Smooth muscle cell (in vitro differentiated cells): ENCODE measurements at regions not wholly inside any gene's neighbourhood (a gene's known extent, or its start where the extent isn't known, plus 50 kb on each side); places are given as distances from the start of the nearest gene placed in this dataset.

Experiments
- DNase-seq: peaks from one replicate; lab custom pipeline; 2025; ENCODE audit not compliant: unreplicated experiment; lab: John Stamatoyannopoulos, UW
- H2AFZ ChIP-seq: fragments of 200-600 bp; sonication (generic); 2 replicates; pipeline ENCODE4 v1.6.0; 2016; ENCODE audit warnings: antibody characterized with exemption, low read depth, mild to moderate bottlenecking
- H3F3A ChIP-seq: fragments of 200-600 bp; sonication (generic); 2 replicates; pipeline ENCODE4 v1.6.0; 2017; ENCODE audit warnings: antibody characterized with exemption, low read depth
- H3K27ac ChIP-seq: fragments of 200-600 bp; sonication (generic); 2 replicates; pipeline ENCODE4 v1.5.1; 2016; ENCODE audit warnings: low read depth, mild to moderate bottlenecking
- H3K27me3 ChIP-seq: fragments of 200-600 bp; sonication (generic); 2 replicates; pipeline ENCODE4 v1.6.1; 2016; ENCODE audit warnings: low read depth, mild to moderate bottlenecking
- H3K36me3 ChIP-seq: fragments of 200-600 bp; sonication (generic); 2 replicates; pipeline ENCODE4 v1.5.1; 2016; ENCODE audit warnings: low read depth
- H3K4me1 ChIP-seq: fragments of 200-600 bp; sonication (generic); 2 replicates; pipeline ENCODE4 v1.5.1; 2016; ENCODE audit warnings: low read depth
- H3K4me2 ChIP-seq: fragments of 200-600 bp; sonication (generic); 2 replicates; pipeline ENCODE4 v1.6.0; 2016; ENCODE audit warnings: mild to moderate bottlenecking
- H3K4me3 ChIP-seq: fragments of 200-600 bp; sonication (generic); 2 replicates; pipeline ENCODE4 v1.5.1; 2016; ENCODE audit warnings: mild to moderate bottlenecking
- H3K79me2 ChIP-seq: fragments of 200-600 bp; sonication (generic); 2 replicates; pipeline ENCODE4 v1.6.0; 2016; ENCODE audit warnings: low read depth, mild to moderate bottlenecking
- H3K9ac ChIP-seq: fragments of 200-600 bp; sonication (generic); 2 replicates; pipeline ENCODE4 v1.6.0; 2016; ENCODE audit warnings: low read depth
- H3K9me3 ChIP-seq: fragments of 200-600 bp; sonication (generic); replicated peaks from 2 replicates; pipeline ENCODE4 v1.5.1; 2016; ENCODE audit warnings: low read depth
- H4K20me1 ChIP-seq: fragments of 200-600 bp; sonication (generic); 2 replicates; pipeline ENCODE4 v1.6.0; 2016; ENCODE audit warnings: low read depth
- WGBS: methylation state at CpG from one replicate; pipeline ENCODE4 v1.1.7; 2016; ENCODE audit warnings: low lambda C conversion rate; 5-methylcytosine and 5-hydroxymethylcytosine counted together
- TF ChIP-seq, protein P1 (sequence below): fragments of 200-600 bp; sonication (generic); IDR thresholded peaks from 2 replicates; pipeline ENCODE4 v1.5.1; 2017; ENCODE audit warnings: borderline replicate concordance, mild to moderate bottlenecking, antibody characterized with exemption; ENCODE audit not compliant: insufficient read depth, poor library complexity, severe bottlenecking

DNA sequence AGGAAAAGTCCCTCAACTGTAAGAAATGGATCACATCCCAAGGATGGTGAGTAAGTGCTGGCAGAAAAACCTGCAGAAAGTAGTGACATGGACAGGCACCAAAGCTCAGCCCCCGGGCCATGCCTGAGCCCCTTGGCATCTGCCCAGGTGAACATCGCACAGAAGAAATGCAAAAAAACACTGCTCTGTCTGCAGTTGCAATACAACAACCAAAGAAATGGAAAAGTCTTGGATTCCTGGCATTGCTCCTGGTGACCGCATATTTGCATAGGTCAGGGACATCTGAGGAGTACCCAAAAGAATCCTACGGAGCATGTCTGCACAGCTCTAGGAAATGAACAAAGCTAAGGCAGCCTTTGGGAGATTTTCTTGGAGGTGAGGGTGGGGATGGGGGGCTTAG lies 63.1 kb upstream of the PTPRT start:
- H3K36me3 ChIP-seq: no peaks in the 10 kb centered on the region
- peaks cover 26% of the 10 kb centered on the region for H3K27me3 ChIP-seq
- H3K4me2 ChIP-seq: no peak overlapping the region
- 89% methylated on average over 4 of the region's 4 CpGs for WGBS
- H2AFZ ChIP-seq: no peak overlapping the region
- DNase-seq: no peak
- no peak overlapping the region for H3K27ac ChIP-seq
- TF ChIP-seq, protein P1, sequence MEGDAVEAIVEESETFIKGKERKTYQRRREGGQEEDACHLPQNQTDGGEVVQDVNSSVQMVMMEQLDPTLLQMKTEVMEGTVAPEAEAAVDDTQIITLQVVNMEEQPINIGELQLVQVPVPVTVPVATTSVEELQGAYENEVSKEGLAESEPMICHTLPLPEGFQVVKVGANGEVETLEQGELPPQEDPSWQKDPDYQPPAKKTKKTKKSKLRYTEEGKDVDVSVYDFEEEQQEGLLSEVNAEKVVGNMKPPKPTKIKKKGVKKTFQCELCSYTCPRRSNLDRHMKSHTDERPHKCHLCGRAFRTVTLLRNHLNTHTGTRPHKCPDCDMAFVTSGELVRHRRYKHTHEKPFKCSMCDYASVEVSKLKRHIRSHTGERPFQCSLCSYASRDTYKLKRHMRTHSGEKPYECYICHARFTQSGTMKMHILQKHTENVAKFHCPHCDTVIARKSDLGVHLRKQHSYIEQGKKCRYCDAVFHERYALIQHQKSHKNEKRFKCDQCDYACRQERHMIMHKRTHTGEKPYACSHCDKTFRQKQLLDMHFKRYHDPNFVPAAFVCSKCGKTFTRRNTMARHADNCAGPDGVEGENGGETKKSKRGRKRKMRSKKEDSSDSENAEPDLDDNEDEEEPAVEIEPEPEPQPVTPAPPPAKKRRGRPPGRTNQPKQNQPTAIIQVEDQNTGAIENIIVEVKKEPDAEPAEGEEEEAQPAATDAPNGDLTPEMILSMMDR: no peak
- no peaks in the 10 kb centered on the region for H3F3A ChIP-seq
- no peaks in the 10 kb centered on the region for H4K20me1 ChIP-seq
- no peak overlapping the region for H3K9ac ChIP-seq
- no peaks in the 10 kb centered on the region for H3K4me1 ChIP-seq
- no peaks in the 10 kb centered on the region for H3K9me3 ChIP-seq
- no peaks in the 10 kb centered on the region for H3K79me2 ChIP-seq
- H3K4me3 ChIP-seq: no peak overlapping the region

DNA sequence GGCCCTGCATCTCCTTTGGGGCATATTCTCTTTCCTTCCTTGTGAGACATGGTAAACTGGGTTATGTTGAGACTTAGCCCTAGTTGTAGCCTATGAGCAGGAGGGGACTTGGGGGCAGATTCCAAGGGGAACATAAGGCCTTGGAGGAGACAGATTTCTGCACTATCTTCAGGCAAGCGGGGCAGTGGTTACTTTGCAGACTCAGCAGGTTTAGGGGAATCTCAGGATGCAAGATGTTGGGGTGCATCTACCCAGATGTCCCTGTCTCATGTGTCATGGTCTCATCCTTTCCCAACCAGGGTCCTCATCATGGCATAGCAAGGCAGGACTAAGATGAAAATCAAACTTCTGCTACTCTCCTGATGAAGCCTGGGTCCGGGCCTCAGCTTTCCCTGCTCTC lies 58.6 kb upstream of the PTPRT start:
- H3K9me3 ChIP-seq: no peaks in the 10 kb centered on the region
- no peak overlapping the region for H3K4me3 ChIP-seq
- H3K9ac ChIP-seq: no peak overlapping the region
- no peaks in the 10 kb centered on the region for H3F3A ChIP-seq
- no peak overlapping the region for H3K4me2 ChIP-seq
- DNase-seq: no peak
- WGBS: 87% methylated on average over 2 of the region's 2 CpGs
- no peaks in the 10 kb centered on the region for H3K79me2 ChIP-seq
- H4K20me1 ChIP-seq: no peaks in the 10 kb centered on the region
- no peaks in the 10 kb centered on the region for H3K36me3 ChIP-seq
- H3K4me1 ChIP-seq: no peaks in the 10 kb centered on the region
- no peak overlapping the region for H2AFZ ChIP-seq
- H3K27ac ChIP-seq: no peak overlapping the region
- TF ChIP-seq, protein P1: no peak
- H3K27me3 ChIP-seq: peaks cover 23% of the 10 kb centered on the region

DNA sequence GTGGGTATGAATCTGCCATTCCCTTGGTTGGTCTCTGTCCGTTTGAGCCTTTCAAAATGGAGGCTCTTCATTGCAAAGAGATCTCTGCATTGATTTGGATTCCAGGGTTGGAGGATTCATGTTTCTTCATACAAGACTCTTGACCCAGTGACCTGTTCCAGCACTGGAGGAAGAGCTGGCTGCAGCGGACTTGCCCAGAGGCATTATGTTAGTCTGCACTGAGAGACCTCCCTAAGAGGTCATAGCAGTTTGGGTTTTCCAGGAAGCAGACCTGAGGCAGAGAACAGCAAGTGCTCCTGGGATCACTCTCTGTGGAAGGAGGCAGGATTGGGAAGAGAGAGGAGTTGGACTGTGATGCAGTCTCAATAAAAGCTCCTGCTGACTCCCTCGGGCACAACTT lies 57.7 kb upstream of the PTPRT start:
- Histone ChIP-seq H3K4me3 (no peak overlapping the region), H3K9me3 (no peaks in the 10 kb centered on the region), H3F3A (no peaks in the 10 kb centered on the region), H3K79me2 (no peaks in the 10 kb centered on the region), H3K27me3 (peaks cover 17% of the 10 kb centered on the region), H3K36me3 (no peaks in the 10 kb centered on the region), H3K4me1 (no peaks in the 10 kb centered on the region), H3K4me2 (no peak overlapping the region), H2AFZ (no peak overlapping the region), H4K20me1 (no peaks in the 10 kb centered on the region), H3K9ac (no peak overlapping the region), H3K27ac (no peak overlapping the region)
- TF ChIP-seq, protein P1: no peak
- no peak for DNase-seq
- 54% methylated on average over 3 of the region's 3 CpGs for WGBS

DNA sequence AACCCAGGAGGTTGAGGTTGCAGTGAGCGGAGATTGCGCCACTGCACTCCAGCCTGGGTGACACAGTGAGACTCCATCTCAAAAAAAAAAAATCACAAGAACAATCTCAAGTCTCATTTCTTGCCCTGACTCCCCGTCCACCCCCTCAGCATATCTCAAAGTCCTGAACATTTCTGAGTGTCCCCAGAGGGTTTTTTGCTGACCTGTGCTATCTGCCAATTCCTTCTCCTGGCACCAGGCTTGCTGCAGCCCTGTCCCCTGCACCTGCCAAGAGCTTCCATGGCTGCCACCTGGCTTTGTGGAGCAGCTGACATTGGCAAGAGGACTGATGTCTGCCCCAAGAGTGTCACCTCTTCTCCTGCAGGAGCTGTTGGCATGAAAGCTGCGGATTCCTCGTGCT lies 54.9 kb upstream of the PTPRT start:
- no peaks in the 10 kb centered on the region for H3K79me2 ChIP-seq
- DNase-seq: no peak
- H3K4me1 ChIP-seq: no peaks in the 10 kb centered on the region
- no peaks in the 10 kb centered on the region for H4K20me1 ChIP-seq
- H3F3A ChIP-seq: no peaks in the 10 kb centered on the region
- no peak overlapping the region for H2AFZ ChIP-seq
- H3K9me3 ChIP-seq: no peaks in the 10 kb centered on the region
- WGBS: 90% methylated on average over 5 of the region's 5 CpGs
- H3K27ac ChIP-seq: no peak overlapping the region
- H3K27me3 ChIP-seq: peaks cover 23% of the 10 kb centered on the region
- H3K9ac ChIP-seq: no peak overlapping the region
- TF ChIP-seq, protein P1: no peak
- H3K4me2 ChIP-seq: no peak overlapping the region
- H3K36me3 ChIP-seq: no peaks in the 10 kb centered on the region
- H3K4me3 ChIP-seq: no peak overlapping the region
